HepG2 (cell line): ENCODE measurements at regions not wholly inside any gene's neighbourhood (a gene's known extent, or its start where the extent isn't known, plus 50 kb on each side); places are given as distances from the start of the nearest gene placed in this dataset.

Experiments used
- ATAC-seq: fragments of 200-7000 bp; cut with Tn5 transposase; 3 replicates; pipeline ENCODE4 v1.9.1; 2020; ENCODE audit warnings: mild to moderate bottlenecking, moderate library complexity
- BruUV-seq: library from RNA; stranded (reverse); fragments of 400-500 nt; replicated peaks from 2 replicates; lab custom pipeline; 2021; lab: Mats Ljungman, UMichigan
- CTCF ChIA-PET: fragments of 300-600 bp; formaldehyde crosslinking; extraction: SDS; loops from one replicate; lab custom pipeline; 2021; ENCODE audit warnings: low total read pairs, inconsistent platforms, low intra/inter-chr PET ratio; lab: Yijun Ruan, JAX
- POLR2A ChIA-PET: fragments of 350-600 bp; sonication (Branson Sonifier 250); formaldehyde crosslinking; loops from one replicate; lab custom pipeline; 2020; ENCODE audit warnings: antibody characterized with exemption, inconsistent platforms; lab: Yijun Ruan, JAX
- DNase-seq: peaks from one replicate; pipeline ENCODE4 v3.0.0-alpha.2; 2015; ENCODE audit warnings: low spot score
- FAIRE-seq: peaks from 3 replicates; lab custom pipeline; 2011; peaks lifted over from hg19 to GRCh38; lab: Jason Lieb, UNC
- H2AFZ ChIP-seq: one replicate; pipeline ENCODE4 v1.6.1; 2011; ENCODE audit warnings: low read length, inconsistent platforms
- H3K27ac ChIP-seq: fragments of 300-600 bp; 3 replicates; pipeline ENCODE4 v1.8.0; 2011; ENCODE audit warnings: mixed run types, mild to moderate bottlenecking, mixed read lengths, low read length, inconsistent platforms; ENCODE audit not compliant: insufficient read depth; ENCODE audit errors: extremely low read length
- H3K27me3 ChIP-seq, 2 experiments: fragments of 200-600 bp in 1 of 2; 2 replicates in 1 of 2; 3 replicates in 1 of 2; pipeline versions ENCODE4 v1.6.0 to v1.8.0; 2011; ENCODE audit warnings: low read length in 2 of 2, mild to moderate bottlenecking in 2 of 2, moderate library complexity in 2 of 2, inconsistent platforms in 1 of 2; ENCODE audit not compliant: insufficient read depth in 2 of 2, control insufficient read depth in 1 of 2
- H3K36me3 ChIP-seq, 2 experiments: fragments of 200-600 bp in 1 of 2; replicated peaks in 1 of 2; 2 replicates in 1 of 2; 3 replicates in 1 of 2; pipeline versions ENCODE4 v1.5.1 to v1.8.0; 2011; ENCODE audit warnings: low read length in 2 of 2, inconsistent platforms in 1 of 2; ENCODE audit not compliant: insufficient read depth in 2 of 2, control insufficient read depth in 1 of 2
- H3K4me1 ChIP-seq: 2 replicates; pipeline ENCODE4 v1.5.1; 2012; ENCODE audit warnings: low read length, inconsistent platforms; ENCODE audit not compliant: insufficient read depth
- H3K4me2 ChIP-seq: 2 replicates; pipeline ENCODE4 v1.6.0; 2011; ENCODE audit warnings: low read depth, low read length, inconsistent platforms
- H3K4me3 ChIP-seq, 3 experiments: fragments of 200-600 bp in 1 of 3; sonication (generic), shearing (Covaris generic) in 1 of 3; replicated peaks in 1 of 3; 2 replicates each; pipeline ENCODE4 v1.5.1; 2011 to 2016; ENCODE audit warnings: low read length in 3 of 3, inconsistent platforms in 2 of 3, low read depth in 2 of 3, mild to moderate bottlenecking in 2 of 3, control low read depth in 1 of 3, mixed read lengths in 1 of 3; ENCODE audit not compliant: insufficient read depth in 1 of 3
- H3K79me2 ChIP-seq: one replicate; pipeline ENCODE4 v1.6.1; 2011; ENCODE audit warnings: low read length, inconsistent platforms; ENCODE audit not compliant: insufficient read depth
- H3K9ac ChIP-seq: 2 replicates; pipeline ENCODE4 v1.6.0; 2011; ENCODE audit warnings: mild to moderate bottlenecking, low read depth, low read length, inconsistent platforms; ENCODE audit not compliant: insufficient read depth
- H3K9me3 ChIP-seq: 2 replicates; pipeline ENCODE4 v1.5.1; 2012; ENCODE audit warnings: mild to moderate bottlenecking, low read length
- H4K20me1 ChIP-seq: 2 replicates; pipeline ENCODE4 v1.6.0; 2011; ENCODE audit warnings: inconsistent platforms, mild to moderate bottlenecking, low read length, moderate library complexity; ENCODE audit not compliant: insufficient read depth
- GATAD2A ChIP-seq: IDR thresholded peaks from 2 replicates; pipeline ENCODE4 v1.6.1; 2016
- IRX3 ChIP-seq: sonication (generic); formaldehyde crosslinking; IDR thresholded peaks from 2 replicates; pipeline ENCODE4 v1.8.1; 2023; ENCODE audit warnings: mild to moderate bottlenecking, low read depth, missing genetic modification reagents, borderline replicate concordance
- TBX3 ChIP-seq: fragments of 450-650 bp; IDR thresholded peaks from 2 replicates; pipeline ENCODE4 v1.6.1; 2017; ENCODE audit warnings: antibody characterized with exemption, mild to moderate bottlenecking, inconsistent platforms, borderline replicate concordance
- ZNF468 ChIP-seq: sonication (generic); formaldehyde crosslinking; IDR thresholded peaks from 2 replicates; pipeline ENCODE4 v1.8.0; 2022; ENCODE audit warnings: mild to moderate bottlenecking, moderate library complexity, missing genetic modification reagents
- ZNF670 ChIP-seq: sonication (generic); formaldehyde crosslinking; IDR thresholded peaks from 2 replicates; pipeline ENCODE4 v1.8.0; 2022; ENCODE audit warnings: mild to moderate bottlenecking, missing genetic modification reagents, borderline replicate concordance
- ZSCAN25 ChIP-seq: sonication (generic); formaldehyde crosslinking; IDR thresholded peaks from 2 replicates; pipeline ENCODE4 v1.8.0; 2022; ENCODE audit warnings: mild to moderate bottlenecking, missing genetic modification reagents
- WGBS: methylation state at CpG from one replicate; pipeline ENCODE4 v1.1.6; 2017; ENCODE audit warnings: low lambda C conversion rate; 5-methylcytosine and 5-hydroxymethylcytosine counted together
- in situ Hi-C: cut with HindIII; loops from 2 replicates; pipeline ENCODE4 v1.10.0; 2017; ENCODE audit warnings: low pct_unique_long_range_greater_than_20kb; ENCODE audit not compliant: extremely low pct_ligation_motif_present
- intact Hi-C: fragments of 100-400 bp; cut with micrococcal nuclease; formaldehyde crosslinking; loops from one replicate; pipeline ENCODE4 v1.10.0; 2022; ENCODE audit not compliant: unreplicated experiment
- TF ChIP-seq, protein P1 (sequence below), 2 experiments: sonication (generic) in 1 of 2; formaldehyde crosslinking in 1 of 2; IDR thresholded peaks; 2 replicates each; pipeline versions ENCODE4 v1.6.1 to v1.9.0; 2014 to 2022; ENCODE audit warnings: antibody characterized with exemption in 1 of 2, borderline replicate concordance in 1 of 2, inconsistent platforms in 1 of 2, low read depth in 1 of 2, missing genetic modification reagents in 1 of 2

DNA sequence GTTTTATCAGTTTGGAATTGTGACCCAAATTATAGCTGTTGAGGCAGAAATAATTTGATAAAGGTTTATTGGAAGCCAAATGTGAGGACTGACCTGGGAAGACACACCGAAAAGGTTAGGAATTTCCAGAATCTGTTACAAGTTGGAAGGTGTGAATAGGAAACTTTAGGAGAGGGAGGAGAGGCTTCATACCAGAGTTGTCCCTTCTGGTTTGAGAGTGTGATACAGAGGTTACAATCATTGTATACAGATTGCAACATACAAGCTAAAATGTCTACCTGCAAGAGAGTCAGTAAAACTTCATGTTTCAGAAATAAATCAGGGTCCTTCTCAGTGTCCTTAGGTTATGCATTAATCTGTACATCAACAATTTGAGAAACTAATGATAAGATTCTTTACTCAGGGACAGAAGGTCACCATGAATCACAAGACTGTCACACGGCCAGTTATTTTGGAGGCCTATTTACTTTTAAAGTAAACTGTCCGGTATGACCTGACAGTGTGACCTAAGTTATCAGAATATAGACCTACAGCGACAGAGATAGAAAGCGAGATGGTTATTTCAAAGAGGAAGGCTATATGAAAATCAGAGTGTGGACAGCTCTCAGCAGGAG lies 204.9 kb upstream of the CTNND2 start (continued):
- TF ChIP-seq, protein P1, sequence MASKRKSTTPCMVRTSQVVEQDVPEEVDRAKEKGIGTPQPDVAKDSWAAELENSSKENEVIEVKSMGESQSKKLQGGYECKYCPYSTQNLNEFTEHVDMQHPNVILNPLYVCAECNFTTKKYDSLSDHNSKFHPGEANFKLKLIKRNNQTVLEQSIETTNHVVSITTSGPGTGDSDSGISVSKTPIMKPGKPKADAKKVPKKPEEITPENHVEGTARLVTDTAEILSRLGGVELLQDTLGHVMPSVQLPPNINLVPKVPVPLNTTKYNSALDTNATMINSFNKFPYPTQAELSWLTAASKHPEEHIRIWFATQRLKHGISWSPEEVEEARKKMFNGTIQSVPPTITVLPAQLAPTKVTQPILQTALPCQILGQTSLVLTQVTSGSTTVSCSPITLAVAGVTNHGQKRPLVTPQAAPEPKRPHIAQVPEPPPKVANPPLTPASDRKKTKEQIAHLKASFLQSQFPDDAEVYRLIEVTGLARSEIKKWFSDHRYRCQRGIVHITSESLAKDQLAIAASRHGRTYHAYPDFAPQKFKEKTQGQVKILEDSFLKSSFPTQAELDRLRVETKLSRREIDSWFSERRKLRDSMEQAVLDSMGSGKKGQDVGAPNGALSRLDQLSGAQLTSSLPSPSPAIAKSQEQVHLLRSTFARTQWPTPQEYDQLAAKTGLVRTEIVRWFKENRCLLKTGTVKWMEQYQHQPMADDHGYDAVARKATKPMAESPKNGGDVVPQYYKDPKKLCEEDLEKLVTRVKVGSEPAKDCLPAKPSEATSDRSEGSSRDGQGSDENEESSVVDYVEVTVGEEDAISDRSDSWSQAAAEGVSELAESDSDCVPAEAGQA (IDR thresholded peaks at IDR 0.05; ENCODE audit: low read depth) = no peak
- TF ChIP-seq, protein P1 (CRISPR knock-in tag; IDR thresholded peaks at IDR 0.05; ENCODE audit: borderline replicate concordance) = no peak
- TF ChIP-seq ZNF468 (CRISPR knock-in tag) = no peak

DNA sequence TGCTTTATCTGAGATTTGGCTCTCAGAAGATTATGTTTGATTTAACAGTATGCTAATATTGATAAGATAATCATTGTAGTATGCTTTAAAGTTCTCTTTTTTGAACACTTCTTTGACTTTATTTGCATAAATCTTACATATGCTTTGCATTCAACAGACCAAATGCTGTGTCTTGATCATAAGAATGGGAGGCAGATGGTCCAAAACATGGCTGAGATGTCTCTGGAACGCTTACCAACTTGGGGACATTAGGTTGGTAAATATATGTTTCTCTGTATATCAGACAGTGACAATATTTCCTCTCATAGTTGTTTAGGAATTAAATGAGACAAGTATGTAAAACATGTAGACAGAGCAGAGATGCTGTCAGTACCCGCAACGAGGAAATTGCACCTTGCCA lies 197.9 kb upstream of the CTNND2 start:
- ChIA-PET CTCF (no interaction called here), POLR2A (no interaction called here)
- Histone ChIP-seq H3K4me3 (no peak overlapping the region), H3K9me3 (peaks cover 77% of the 10 kb centered on the region), H3K4me2 (no peak overlapping the region), H3K9ac (no peak overlapping the region), H3K79me2 (no peaks in the 10 kb centered on the region), H3K4me1 (no peaks in the 10 kb centered on the region), H3K27me3 (no peaks in the 10 kb centered on the region), H4K20me1 (no peaks in the 10 kb centered on the region), H2AFZ (no peak overlapping the region), H3K27ac (no peak overlapping the region), H3K36me3 (no peaks in the 10 kb centered on the region)
- FAIRE-seq (no peak), ATAC-seq (no peak), DNase-seq (no peak)
- in situ Hi-C loops = no loop called here
- 2% methylated on average over 3 of the region's 3 CpGs for WGBS
- no TSS peak for BruUV-seq
- TF ChIP-seq TBX3 (no peak), ZSCAN25 (CRISPR knock-in tag) (no peak), IRX3 (no peak), ZNF670 (CRISPR knock-in tag) (no peak), GATAD2A (CRISPR knock-in tag) (no peak)
- intact Hi-C loops = no loop called here
